GM12872 (cell line): ENCODE measurements at regions not wholly inside any gene's neighbourhood (a gene's known extent, or its start where the extent isn't known, plus 50 kb on each side); places are given as distances from the start of the nearest gene placed in this dataset.

Source experiments
- CTCF ChIP-seq: IDR thresholded peaks from 3 replicates; pipeline ENCODE4 v1.5.1; 2011; ENCODE audit warnings: low read depth, mild to moderate bottlenecking, low read length, moderate library complexity; ENCODE audit not compliant: insufficient read depth

- TF ChIP-seq CTCF, result no peak
These were observed 208.8 kb downstream of the MAGEB17 start for GRCh38 chrX:16376056-16376455.

GRCh38 chrX:16386126-16386525 is 218.8 kb downstream of the MAGEB17 start:
- no peak for TF ChIP-seq CTCF

GRCh38 chrX:16392597-16392996 is 225.3 kb downstream of the MAGEB17 start:
- no peak for TF ChIP-seq CTCF

- TF ChIP-seq CTCF, result no peak
These were observed 227.0 kb downstream of the MAGEB17 start for GRCh38 chrX:16394290-16394689.

- no peak for TF ChIP-seq CTCF
These were observed 236.5 kb downstream of the MAGEB17 start for GRCh38 chrX:16403808-16404207.

GRCh38 chrX:16416588-16416987 is 233.4 kb upstream of the S100G start:
- no peak for TF ChIP-seq CTCF

- TF ChIP-seq CTCF, result no peak
These were observed 231.3 kb upstream of the S100G start for GRCh38 chrX:16418650-16419049.

- no peak for TF ChIP-seq CTCF
These were observed 222.3 kb upstream of the S100G start for GRCh38 chrX:16427668-16428067.
